ENCODE measurements at regions not wholly inside any gene's neighbourhood (a gene's known extent, or its start where the extent isn't known, plus 50 kb on each side); places are given as distances from the start of the nearest gene placed in this dataset.

GRCh38 chr14:84797326-84797725, 732.6 kb upstream of the FLRT2 start:
- no peaks in the 10 kb centered on the region for H3K36me3 Mint-ChIP-seq
- WGBS (ENCODE audit: insufficient coverage) = 90% methylated on average over 2 of the region's 3 CpGs
- ATAC-seq (no peak), DNase-seq (no peak)
- H3K27me3 Mint-ChIP-seq (ENCODE audit: low read depth in 2 of 2) = no peaks in the 10 kb centered on the region
- H3K4me1 Mint-ChIP-seq = no peaks in the 10 kb centered on the region
- H3K9me3 ChIP-seq (ENCODE audit: control insufficient read depth, insufficient read depth, low read length) = peaks cover 1% of the 10 kb centered on the region
- intact Hi-C loops (cut with micrococcal nuclease) = no loop called here
- no peak for TF ChIP-seq CTCF (IDR thresholded peaks at IDR 0.05)
- H3K36me3 ChIP-seq (ENCODE audit: control insufficient read depth, insufficient read depth, low read length) = no peaks in the 10 kb centered on the region
- H3K27ac Mint-ChIP-seq = no peak overlapping the region
- no peak overlapping the region for H3K27ac ChIP-seq (ENCODE audit: low read length)
- no peaks in the 10 kb centered on the region for H3K4me1 ChIP-seq (ENCODE audit: control insufficient read depth, insufficient read depth, low read length)
- no peak overlapping the region for H3K4me3 Mint-ChIP-seq
- no peak overlapping the region for H3K4me3 ChIP-seq (ENCODE audit: low read length)
- H3K9me3 Mint-ChIP-seq = peaks cover 11 to 22% of the 10 kb centered on the region in 2 donors
- H3K27me3 ChIP-seq (ENCODE audit: control insufficient read depth, insufficient read depth, low read length) = no peaks in the 10 kb centered on the region

- TF ChIP-seq CTCF (IDR thresholded peaks at IDR 0.05) = no peak
- H3K4me1 ChIP-seq (ENCODE audit: control insufficient read depth, insufficient read depth, low read length) = no peaks in the 10 kb centered on the region
- Mint-ChIP-seq H3K4me1 (no peaks in the 10 kb centered on the region), H3K27ac (no peak overlapping the region), H3K27me3 (ENCODE audit: low read depth in 2 of 2) (no peaks in the 10 kb centered on the region), H3K36me3 (no peaks in the 10 kb centered on the region), H3K9me3 (peaks cover 4 to 15% of the 10 kb centered on the region in 2 donors), H3K4me3 (no peak overlapping the region)
- no peaks in the 10 kb centered on the region for H3K9me3 ChIP-seq (ENCODE audit: control insufficient read depth, insufficient read depth, low read length)
- DNase-seq = no peak
- H3K4me3 ChIP-seq (ENCODE audit: low read length) = no peak overlapping the region
- H3K27me3 ChIP-seq (ENCODE audit: control insufficient read depth, insufficient read depth, low read length) = no peaks in the 10 kb centered on the region
- WGBS (ENCODE audit: insufficient coverage) = no CpG with 5 or more reads among the region's 1 CpG
- H3K36me3 ChIP-seq (ENCODE audit: control insufficient read depth, insufficient read depth, low read length) = no peaks in the 10 kb centered on the region
- ATAC-seq = no peak
- H3K27ac ChIP-seq (ENCODE audit: low read length) = no peak overlapping the region
- intact Hi-C loops (cut with micrococcal nuclease) = no loop called here
Measured at GRCh38 chr14:84804468-84804867, 725.5 kb upstream of the FLRT2 start.

- no peak overlapping the region for H3K4me3 ChIP-seq (ENCODE audit: low read length)
- no CpG with 5 or more reads among the region's 1 CpG for WGBS (ENCODE audit: insufficient coverage)
- no peaks in the 10 kb centered on the region for H3K27me3 ChIP-seq (ENCODE audit: control insufficient read depth, insufficient read depth, low read length)
- H3K36me3 ChIP-seq (ENCODE audit: control insufficient read depth, insufficient read depth, low read length) = no peaks in the 10 kb centered on the region
- Mint-ChIP-seq H3K36me3 (no peaks in the 10 kb centered on the region), H3K9me3 (peaks cover 4 to 15% of the 10 kb centered on the region in 2 donors), H3K4me1 (no peaks in the 10 kb centered on the region), H3K27me3 (ENCODE audit: low read depth in 2 of 2) (no peaks in the 10 kb centered on the region), H3K27ac (no peak overlapping the region), H3K4me3 (no peak overlapping the region)
- ATAC-seq (no peak), DNase-seq (no peak)
- H3K9me3 ChIP-seq (ENCODE audit: control insufficient read depth, insufficient read depth, low read length) = no peaks in the 10 kb centered on the region
- intact Hi-C loops (cut with micrococcal nuclease) = no loop called here
- H3K4me1 ChIP-seq (ENCODE audit: control insufficient read depth, insufficient read depth, low read length) = no peaks in the 10 kb centered on the region
- H3K27ac ChIP-seq (ENCODE audit: low read length) = no peak overlapping the region
- TF ChIP-seq CTCF (IDR thresholded peaks at IDR 0.05) = no peak
Measured at GRCh38 chr14:84804895-84805294, 725.0 kb upstream of the FLRT2 start.

GRCh38 chr14:84806181-84806580, 723.8 kb upstream of the FLRT2 start:
- no peaks in the 10 kb centered on the region for H3K36me3 ChIP-seq (ENCODE audit: control insufficient read depth, insufficient read depth, low read length)
- H3K4me1 Mint-ChIP-seq = no peaks in the 10 kb centered on the region
- no peaks in the 10 kb centered on the region for H3K4me1 ChIP-seq (ENCODE audit: control insufficient read depth, insufficient read depth, low read length)
- H3K36me3 Mint-ChIP-seq = no peaks in the 10 kb centered on the region
- DNase-seq (no peak), ATAC-seq (no peak)
- H3K9me3 ChIP-seq (ENCODE audit: control insufficient read depth, insufficient read depth, low read length) = no peaks in the 10 kb centered on the region
- H3K27ac Mint-ChIP-seq = no peak overlapping the region
- intact Hi-C loops (cut with micrococcal nuclease) = no loop called here
- peaks cover 6 to 17% of the 10 kb centered on the region in 2 donors for H3K9me3 Mint-ChIP-seq
- H3K27me3 Mint-ChIP-seq (ENCODE audit: low read depth in 2 of 2) = no peaks in the 10 kb centered on the region
- no peak overlapping the region for H3K4me3 Mint-ChIP-seq
- TF ChIP-seq CTCF (IDR thresholded peaks at IDR 0.05) = no peak
- H3K4me3 ChIP-seq (ENCODE audit: low read length) = no peak overlapping the region
- H3K27ac ChIP-seq (ENCODE audit: low read length) = no peak overlapping the region
- H3K27me3 ChIP-seq (ENCODE audit: control insufficient read depth, insufficient read depth, low read length) = no peaks in the 10 kb centered on the region

All from natural killer cell (primary cell).